AG09309 (cell line): ENCODE measurements at regions not wholly inside any gene's neighbourhood (a gene's known extent, or its start where the extent isn't known, plus 50 kb on each side); places are given as distances from the start of the nearest gene placed in this dataset.

ENCODE experiments used
- DNase-seq: peaks from one replicate; pipeline ENCODE4 v3.0.0-alpha.2; 2010; ENCODE audit warnings: low read depth
- H3K4me3 ChIP-seq: 2 replicates; pipeline ENCODE4 v1.5.1; 2011; ENCODE audit warnings: mild to moderate bottlenecking, low read depth, low read length, moderate library complexity; ENCODE audit not compliant: control insufficient read depth
- TF ChIP-seq, protein P1 (sequence below): IDR thresholded peaks from 2 replicates; pipeline ENCODE4 v1.5.1; 2011; ENCODE audit warnings: mild to moderate bottlenecking, low read depth, low read length, inconsistent platforms; ENCODE audit not compliant: insufficient read depth, control insufficient read depth; ENCODE audit errors: missing control alignments

DNA sequence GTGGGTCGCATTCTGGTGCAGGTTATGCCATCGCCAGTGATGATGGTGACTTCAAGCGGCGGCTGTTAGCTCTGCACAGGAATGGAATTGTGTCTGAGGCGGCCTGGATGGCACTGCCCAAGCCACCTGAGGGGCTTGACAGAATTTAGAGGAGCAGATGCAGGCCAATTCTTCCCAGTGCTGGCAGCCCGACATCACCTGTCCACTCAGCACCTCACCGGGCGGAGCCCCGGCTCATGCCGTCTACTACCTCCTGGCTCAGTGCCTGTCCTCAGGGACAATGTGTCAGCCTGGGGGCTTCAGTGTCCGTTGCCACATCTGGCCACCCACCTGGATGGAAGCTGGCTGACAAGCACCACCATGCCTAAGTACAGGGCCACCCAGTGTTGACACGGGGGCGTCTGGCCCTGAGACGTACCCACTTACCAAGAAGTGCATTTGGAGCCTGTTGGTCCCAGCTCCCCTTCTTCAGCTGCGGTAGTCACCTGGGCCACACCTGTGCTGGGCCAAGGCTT lies 420.5 kb upstream of the MKI67 start:
- no peak for DNase-seq
- TF ChIP-seq, protein P1, sequence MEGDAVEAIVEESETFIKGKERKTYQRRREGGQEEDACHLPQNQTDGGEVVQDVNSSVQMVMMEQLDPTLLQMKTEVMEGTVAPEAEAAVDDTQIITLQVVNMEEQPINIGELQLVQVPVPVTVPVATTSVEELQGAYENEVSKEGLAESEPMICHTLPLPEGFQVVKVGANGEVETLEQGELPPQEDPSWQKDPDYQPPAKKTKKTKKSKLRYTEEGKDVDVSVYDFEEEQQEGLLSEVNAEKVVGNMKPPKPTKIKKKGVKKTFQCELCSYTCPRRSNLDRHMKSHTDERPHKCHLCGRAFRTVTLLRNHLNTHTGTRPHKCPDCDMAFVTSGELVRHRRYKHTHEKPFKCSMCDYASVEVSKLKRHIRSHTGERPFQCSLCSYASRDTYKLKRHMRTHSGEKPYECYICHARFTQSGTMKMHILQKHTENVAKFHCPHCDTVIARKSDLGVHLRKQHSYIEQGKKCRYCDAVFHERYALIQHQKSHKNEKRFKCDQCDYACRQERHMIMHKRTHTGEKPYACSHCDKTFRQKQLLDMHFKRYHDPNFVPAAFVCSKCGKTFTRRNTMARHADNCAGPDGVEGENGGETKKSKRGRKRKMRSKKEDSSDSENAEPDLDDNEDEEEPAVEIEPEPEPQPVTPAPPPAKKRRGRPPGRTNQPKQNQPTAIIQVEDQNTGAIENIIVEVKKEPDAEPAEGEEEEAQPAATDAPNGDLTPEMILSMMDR = no peak
- H3K4me3 ChIP-seq = no peak overlapping the region

DNA sequence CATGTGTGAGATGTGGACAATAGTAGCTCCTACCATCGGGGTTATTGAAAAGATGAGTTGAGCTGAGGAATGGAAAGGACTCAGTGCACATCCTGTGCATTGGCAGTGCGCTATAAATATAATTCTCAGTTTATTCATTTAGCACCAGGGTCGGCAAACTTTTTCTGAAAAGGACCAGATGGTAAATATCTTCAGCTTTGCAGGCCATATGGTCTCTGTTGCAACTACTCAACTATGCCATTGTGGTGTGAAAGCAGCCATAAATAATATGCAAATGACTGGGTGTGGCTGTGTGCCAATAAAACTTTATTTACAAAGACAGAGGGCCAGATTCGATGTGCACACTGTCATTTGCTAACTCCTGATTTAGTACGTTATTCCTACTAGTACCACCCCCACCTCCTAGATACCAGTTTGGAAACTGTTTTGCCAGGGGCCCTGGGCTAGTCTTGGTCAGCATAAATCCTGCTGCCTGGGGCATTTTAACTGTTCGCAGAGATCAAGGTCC lies 422.9 kb upstream of the MKI67 start:
- no peak overlapping the region for H3K4me3 ChIP-seq
- DNase-seq = no peak
- TF ChIP-seq, protein P1 = no peak

DNA sequence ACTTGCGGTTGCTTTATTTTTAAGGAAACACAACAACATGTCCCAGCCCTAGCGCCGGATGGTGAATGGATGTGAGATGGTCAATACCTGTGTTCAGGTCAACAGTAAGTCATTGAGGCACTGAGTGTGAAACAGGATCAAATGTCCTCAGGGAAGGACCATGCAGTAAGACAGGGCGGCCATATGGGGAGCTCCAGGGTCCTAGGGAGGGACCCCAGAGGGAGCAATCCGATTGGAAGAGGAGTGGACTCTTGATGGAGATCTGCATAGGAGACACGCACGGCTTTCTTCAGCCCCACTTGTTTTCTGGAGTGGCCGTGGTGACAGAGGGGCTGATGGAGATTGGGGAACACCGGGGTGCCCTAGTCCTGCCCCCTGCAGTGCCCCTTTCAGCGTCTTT lies 423.8 kb upstream of the MKI67 start:
- no peak overlapping the region for H3K4me3 ChIP-seq
- TF ChIP-seq, protein P1 = no peak
- DNase-seq = no peak

DNA sequence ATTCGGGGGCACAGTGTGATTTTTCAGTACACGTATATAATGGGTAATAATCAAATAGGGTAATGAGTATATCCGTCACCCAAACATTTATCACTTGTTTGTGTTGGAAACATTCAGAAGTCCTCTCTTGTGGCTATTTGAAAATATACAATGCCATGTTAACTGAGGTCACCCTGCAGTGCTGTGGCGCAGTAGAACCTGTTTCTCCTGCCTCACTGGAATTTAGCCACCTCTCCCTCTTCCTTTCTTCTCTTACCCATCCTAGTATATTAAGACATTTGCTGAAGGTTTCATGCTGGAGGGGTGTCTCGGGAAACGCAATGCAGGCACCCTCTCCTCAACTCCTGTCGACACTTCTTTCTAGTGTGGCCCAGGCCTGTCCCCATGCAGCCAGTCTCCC lies 425.3 kb upstream of the MKI67 start:
- H3K4me3 ChIP-seq = no peak overlapping the region
- no peak for DNase-seq
- TF ChIP-seq, protein P1 = no peak

DNA sequence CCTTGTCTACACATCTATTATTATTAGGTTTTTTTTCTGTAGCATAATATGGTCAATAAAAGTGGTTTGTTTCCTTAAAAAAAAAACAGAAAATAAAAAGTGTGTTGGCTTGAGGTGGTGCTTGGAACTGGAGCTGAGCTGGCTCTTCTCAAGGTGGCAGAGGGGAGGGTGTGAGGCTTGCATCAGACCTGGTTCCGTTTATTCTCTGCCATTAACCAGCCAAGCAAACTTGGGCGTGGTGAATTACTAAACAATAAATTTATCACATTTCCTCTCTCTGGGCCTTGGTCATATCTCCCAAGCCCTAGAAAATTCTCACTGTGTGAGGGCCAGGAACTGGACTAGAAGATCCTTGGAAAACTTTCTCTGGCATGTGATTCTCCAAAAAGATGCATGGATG lies 427.5 kb upstream of the MKI67 start:
- DNase-seq = no peak
- no peak overlapping the region for H3K4me3 ChIP-seq
- TF ChIP-seq, protein P1 = no peak

DNA sequence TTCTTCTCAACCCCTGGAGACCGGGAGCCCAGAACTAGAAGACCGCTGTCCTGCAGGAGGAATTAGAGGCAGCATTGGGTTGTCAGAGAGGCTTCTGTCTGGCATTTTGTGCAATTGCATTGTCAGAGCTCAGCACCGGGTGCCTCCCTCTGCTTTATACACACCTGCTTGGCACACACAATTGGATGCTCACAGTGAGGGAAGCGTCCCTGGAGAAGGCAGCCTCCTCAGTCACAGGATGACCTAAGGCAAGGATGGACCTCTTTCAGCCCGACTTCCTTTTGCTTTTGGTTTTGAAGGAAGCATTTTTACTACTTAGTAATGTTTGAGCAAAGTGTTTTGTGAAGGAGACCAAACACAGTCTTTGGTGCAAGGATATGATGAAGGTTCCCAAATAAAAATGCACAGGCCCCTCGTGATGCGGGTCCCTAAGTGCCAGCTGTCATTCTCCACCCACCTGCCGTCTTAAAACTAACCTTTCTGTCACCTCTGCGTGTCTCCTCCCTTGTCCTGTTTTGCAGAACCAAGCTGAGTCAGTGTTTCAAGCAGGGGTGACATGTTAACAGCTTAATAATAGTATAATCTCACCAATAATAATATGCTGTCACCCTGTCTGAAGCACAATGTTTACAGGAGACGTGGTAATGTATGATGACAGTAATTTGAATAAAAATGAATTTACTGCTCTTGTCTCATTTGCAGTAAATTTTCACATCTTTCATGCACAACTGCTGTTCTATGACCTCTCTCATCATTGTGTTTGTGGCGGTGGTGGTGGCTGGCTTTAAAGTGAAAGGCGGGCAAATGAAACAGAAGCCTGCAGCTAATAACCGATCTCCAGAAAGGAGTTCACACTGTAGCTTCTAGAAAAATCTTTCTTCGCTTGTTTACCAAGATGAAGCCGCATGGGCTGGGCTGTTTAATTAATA lies 430.2 kb upstream of the MKI67 start:
- TF ChIP-seq, protein P1 = no peak
- H3K4me3 ChIP-seq = no peak overlapping the region
- DNase-seq = no peak
